Cardiac fibroblast (primary cell): ENCODE measurements at regions not wholly inside any gene's neighbourhood (a gene's known extent, or its start where the extent isn't known, plus 50 kb on each side); places are given as distances from the start of the nearest gene placed in this dataset.

ENCODE experiments used
- DNase-seq, 2 donors: peaks; one replicate each; pipeline versions ENCODE4 v3.0.0 to v3.0.0-alpha.2; 2010; ENCODE audit warnings: low read depth in 2 of 2
- H3K4me3 ChIP-seq, 2 donors: replicated peaks in 1 of 2; 1 replicate in 1 of 2; 2 replicates in 1 of 2; pipeline ENCODE4 v1.5.1; 2011; ENCODE audit warnings: low read depth in 2 of 2, low read length in 2 of 2, mild to moderate bottlenecking in 2 of 2, moderate library complexity in 1 of 2
- TF ChIP-seq, protein P1 (sequence below): IDR thresholded peaks from one replicate; pipeline ENCODE4 v1.5.1; 2011; ENCODE audit warnings: low read depth, mild to moderate bottlenecking, low read length, inconsistent platforms

DNA sequence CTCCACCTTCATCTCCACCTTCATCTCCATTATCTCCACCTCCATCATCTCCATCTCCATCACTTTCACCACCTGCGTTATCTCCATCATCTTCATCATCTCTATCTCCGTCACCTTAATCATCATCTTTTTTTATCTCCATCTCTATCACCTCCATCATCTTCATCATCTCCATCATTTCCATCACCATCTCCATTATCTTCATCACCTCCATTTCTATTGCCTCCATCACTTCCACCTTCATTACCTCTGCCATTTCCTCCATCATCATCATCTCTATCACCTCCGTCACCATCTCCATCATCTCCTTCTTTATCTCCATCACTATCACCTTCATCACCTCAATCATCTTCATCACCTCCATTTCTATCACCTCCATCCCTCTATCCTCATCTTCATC is 573.5 kb downstream of the TBC1D22A start:
- H3K4me3 ChIP-seq = no peak overlapping the region
- TF ChIP-seq, protein P1, sequence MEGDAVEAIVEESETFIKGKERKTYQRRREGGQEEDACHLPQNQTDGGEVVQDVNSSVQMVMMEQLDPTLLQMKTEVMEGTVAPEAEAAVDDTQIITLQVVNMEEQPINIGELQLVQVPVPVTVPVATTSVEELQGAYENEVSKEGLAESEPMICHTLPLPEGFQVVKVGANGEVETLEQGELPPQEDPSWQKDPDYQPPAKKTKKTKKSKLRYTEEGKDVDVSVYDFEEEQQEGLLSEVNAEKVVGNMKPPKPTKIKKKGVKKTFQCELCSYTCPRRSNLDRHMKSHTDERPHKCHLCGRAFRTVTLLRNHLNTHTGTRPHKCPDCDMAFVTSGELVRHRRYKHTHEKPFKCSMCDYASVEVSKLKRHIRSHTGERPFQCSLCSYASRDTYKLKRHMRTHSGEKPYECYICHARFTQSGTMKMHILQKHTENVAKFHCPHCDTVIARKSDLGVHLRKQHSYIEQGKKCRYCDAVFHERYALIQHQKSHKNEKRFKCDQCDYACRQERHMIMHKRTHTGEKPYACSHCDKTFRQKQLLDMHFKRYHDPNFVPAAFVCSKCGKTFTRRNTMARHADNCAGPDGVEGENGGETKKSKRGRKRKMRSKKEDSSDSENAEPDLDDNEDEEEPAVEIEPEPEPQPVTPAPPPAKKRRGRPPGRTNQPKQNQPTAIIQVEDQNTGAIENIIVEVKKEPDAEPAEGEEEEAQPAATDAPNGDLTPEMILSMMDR = no peak
- DNase-seq = no peak

DNA sequence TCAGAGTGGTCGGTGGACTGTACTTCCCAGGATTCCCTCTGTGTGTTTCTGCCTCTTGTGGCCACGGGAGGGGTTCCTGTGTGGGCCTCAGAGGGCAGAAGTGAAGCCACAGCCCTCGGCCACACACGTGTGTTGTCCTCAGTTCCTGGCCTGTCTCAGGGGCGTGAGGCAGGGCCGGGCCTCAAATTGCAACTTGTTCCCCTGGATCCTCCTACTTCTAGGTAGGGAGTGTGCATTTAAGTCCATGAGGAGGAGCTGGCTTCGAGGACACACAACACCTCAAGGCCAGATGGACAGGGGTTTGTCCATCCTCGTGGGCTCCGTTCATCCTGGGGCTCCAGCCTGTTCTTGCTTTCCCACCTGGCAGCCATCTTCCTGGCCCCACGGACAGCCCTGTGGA is 573.0 kb downstream of the TBC1D22A start:
- no peak overlapping the region for H3K4me3 ChIP-seq
- DNase-seq = no peak
- TF ChIP-seq, protein P1 = no peak

DNA sequence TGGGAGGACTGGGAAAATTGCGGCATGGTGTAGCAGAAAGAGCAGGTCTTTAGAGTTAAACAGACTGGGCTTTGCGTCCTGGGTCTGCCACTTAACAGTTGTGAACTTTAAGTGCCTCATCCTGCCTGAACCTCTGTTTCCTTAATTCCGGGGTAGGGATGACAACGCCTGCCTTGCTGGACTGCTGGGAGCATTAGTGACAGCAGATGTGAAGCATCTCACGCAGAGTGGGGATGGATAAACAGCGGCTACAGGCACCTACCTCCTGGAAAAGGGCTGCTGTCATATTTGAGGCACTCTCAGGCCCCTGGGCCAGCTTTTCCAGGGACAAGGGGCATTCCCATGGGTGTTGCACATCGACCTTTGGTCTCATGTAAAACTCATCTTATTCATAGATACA is 572.2 kb downstream of the TBC1D22A start:
- TF ChIP-seq, protein P1 = no peak
- H3K4me3 ChIP-seq = no peak overlapping the region
- DNase-seq = no peak

DNA sequence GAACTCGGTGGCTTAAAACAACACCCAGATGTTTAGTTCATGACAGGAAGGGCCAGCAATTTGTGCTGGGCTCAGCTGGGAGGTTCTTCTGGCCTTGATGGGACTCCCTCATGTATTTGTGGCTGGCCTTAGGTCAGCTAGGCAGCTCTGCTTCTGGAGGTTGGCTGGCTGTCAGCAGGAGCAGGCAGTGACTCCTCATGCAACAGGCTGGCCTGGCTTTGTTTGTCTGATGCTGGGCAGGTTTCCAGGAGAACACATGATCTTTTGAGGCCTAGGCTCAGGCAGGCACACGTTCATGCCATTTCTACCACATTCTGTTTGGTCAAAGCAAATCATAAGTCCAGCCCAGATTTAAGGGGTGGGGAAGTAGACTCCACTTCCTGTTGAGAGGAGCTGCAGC is 571.2 kb downstream of the TBC1D22A start:
- DNase-seq = peak; percentile 33 to 90
- TF ChIP-seq, protein P1 = no peak
- H3K4me3 ChIP-seq = no peak overlapping the region

DNA sequence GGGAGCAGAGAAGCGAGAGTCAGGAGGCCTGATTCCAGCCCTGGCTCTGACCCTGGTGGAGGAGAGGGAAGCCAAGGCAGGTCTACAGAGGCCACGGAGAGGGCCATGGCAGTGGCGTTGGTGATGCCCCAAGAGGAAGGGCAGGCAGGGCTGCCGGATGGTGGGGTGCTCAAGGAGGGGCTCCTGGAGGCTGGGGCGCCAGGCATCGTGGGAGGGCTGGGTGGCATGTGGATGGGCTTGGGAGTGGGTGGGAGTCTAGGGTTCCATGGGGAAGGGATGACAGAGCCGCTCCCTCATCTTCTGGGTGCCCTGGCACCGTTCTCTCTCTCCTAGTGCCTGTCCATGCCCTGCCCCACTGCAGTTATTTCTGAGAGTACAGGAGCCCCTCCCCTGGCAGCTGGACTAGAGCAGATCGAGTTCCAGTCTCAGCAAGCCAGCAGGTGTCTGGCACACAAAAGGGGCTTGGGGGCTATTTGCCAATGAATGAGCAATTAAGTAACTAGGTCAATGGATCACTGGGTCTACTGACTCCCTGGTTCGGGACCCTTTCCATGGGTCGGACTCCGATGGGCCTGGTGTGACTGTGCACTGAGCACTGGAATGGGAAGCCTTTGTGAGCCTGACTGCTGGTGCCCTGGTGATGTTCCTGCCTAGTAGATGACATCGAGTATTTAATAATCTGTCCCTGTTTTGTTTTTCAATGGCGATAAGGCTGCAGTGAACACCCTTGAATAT is 570.0 kb downstream of the TBC1D22A start:
- no peak overlapping the region for H3K4me3 ChIP-seq
- no peak for DNase-seq
- TF ChIP-seq, protein P1 = no peak

DNA sequence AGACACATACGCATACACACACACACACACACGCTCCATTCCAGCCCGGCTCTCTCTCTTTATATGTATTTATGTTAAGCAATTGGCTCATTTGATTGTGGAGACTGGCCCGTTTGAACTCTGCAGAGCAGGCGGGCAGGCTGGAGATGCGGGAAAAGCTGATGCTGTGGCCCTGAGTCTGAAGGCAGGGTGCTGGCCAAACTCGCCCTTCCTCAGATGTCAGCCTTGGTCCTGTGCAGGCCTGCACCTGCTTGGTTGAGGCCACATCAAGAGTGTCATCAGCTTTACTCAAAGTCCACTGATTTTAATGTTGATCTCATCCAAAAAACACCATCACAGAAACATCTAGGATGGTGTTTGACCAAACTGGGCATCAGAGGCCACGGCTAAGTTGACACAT is 569.3 kb downstream of the TBC1D22A start:
- H3K4me3 ChIP-seq = no peak overlapping the region
- DNase-seq = no peak
- TF ChIP-seq, protein P1 = no peak
